OCI-LY7 (cell line): ENCODE measurements at regions not wholly inside any gene's neighbourhood (a gene's known extent, or its start where the extent isn't known, plus 50 kb on each side); places are given as distances from the start of the nearest gene placed in this dataset.

Source experiments
- BruUV-seq: library from RNA; stranded (reverse); fragments of 400-500 nt; replicated peaks from 2 replicates; lab custom pipeline; 2021; lab: Mats Ljungman, UMichigan
- CTCF ChIA-PET: fragments of 300-600 bp; sonication (Branson Sonifier 250); formaldehyde crosslinking; loops from one replicate; lab custom pipeline; 2022; ENCODE audit warnings: antibody characterized with exemption; ENCODE audit not compliant: unreplicated experiment; lab: Charles Lee
- POLR2A ChIA-PET: fragments of 300-600 bp; sonication (Branson Sonifier 250); formaldehyde crosslinking; loops from one replicate; lab custom pipeline; 2022; ENCODE audit warnings: antibody characterized with exemption; lab: Charles Lee
- DNase-seq: peaks from one replicate; pipeline ENCODE4 v3.0.0-alpha.2; 2015; ENCODE audit warnings: low spot score
- H2AFZ ChIP-seq: fragments of 200-600 bp; sonication (generic), shearing (Covaris generic); 2 replicates; pipeline ENCODE4 v1.6.1; 2014; ENCODE audit warnings: mild to moderate bottlenecking, antibody characterized with exemption, low read length, moderate library complexity
- H3K27ac ChIP-seq: fragments of 200-600 bp; sonication (generic); 2 replicates; pipeline ENCODE4 v1.5.1; 2014; ENCODE audit warnings: mixed run types, low read depth, mild to moderate bottlenecking, moderate library complexity, low read length, inconsistent platforms; ENCODE audit not compliant: poor library complexity, severe bottlenecking
- H3K36me3 ChIP-seq: fragments of 200-600 bp; sonication (generic); 2 replicates; pipeline ENCODE4 v1.6.1; 2014; ENCODE audit warnings: mild to moderate bottlenecking, antibody characterized with exemption, low read length, moderate library complexity, mixed read lengths; ENCODE audit not compliant: insufficient read depth
- H3K4me1 ChIP-seq: fragments of 200-600 bp; sonication (generic); 2 replicates; pipeline ENCODE4 v1.5.1; 2014; ENCODE audit warnings: mild to moderate bottlenecking, low read length; ENCODE audit not compliant: insufficient read depth, poor library complexity, severe bottlenecking
- H3K4me2 ChIP-seq: fragments of 200-600 bp; sonication (generic); 2 replicates; pipeline ENCODE4 v1.6.1; 2014; ENCODE audit warnings: mild to moderate bottlenecking, low read length
- H3K4me3 ChIP-seq: fragments of 200-600 bp; sonication (generic); 2 replicates; pipeline ENCODE4 v1.5.1; 2014; ENCODE audit warnings: mild to moderate bottlenecking, low read depth, low read length; ENCODE audit not compliant: poor library complexity, severe bottlenecking
- H3K79me2 ChIP-seq: fragments of 200-600 bp; sonication (generic); 2 replicates; pipeline ENCODE4 v1.6.1; 2016; ENCODE audit warnings: low read depth, mild to moderate bottlenecking, low read length, moderate library complexity, mixed read lengths; ENCODE audit not compliant: insufficient read depth
- H3K9me2 ChIP-seq: fragments of 200-600 bp; sonication (generic); 2 replicates; pipeline ENCODE4 v1.6.1; 2016; ENCODE audit warnings: mild to moderate bottlenecking, low read length, mixed read lengths; ENCODE audit not compliant: insufficient read depth
- H3K9me3 ChIP-seq: fragments of 200-600 bp; sonication (generic); 2 replicates; pipeline ENCODE4 v1.6.1; 2014; ENCODE audit warnings: mild to moderate bottlenecking, mixed run types, low read length, mixed read lengths
- H4K20me1 ChIP-seq: fragments of 200-600 bp; sonication (generic); 2 replicates; pipeline ENCODE4 v1.6.1; 2014; ENCODE audit warnings: mild to moderate bottlenecking, antibody characterized with exemption, low read length, moderate library complexity, mixed read lengths; ENCODE audit not compliant: insufficient read depth
- CTCF ChIP-seq: fragments of 200-600 bp; sonication (generic); conservative IDR thresholded peaks from 2 replicates; pipeline ENCODE4 v1.5.1; 2014; ENCODE audit warnings: mild to moderate bottlenecking, antibody characterized with exemption, low read length, moderate library complexity, mixed read lengths
- EZH2phosphoT487 ChIP-seq: fragments of 200-600 bp; sonication (generic); IDR thresholded peaks from 2 replicates; pipeline ENCODE4 v1.6.1; 2018; ENCODE audit warnings: low read depth, borderline replicate concordance, mild to moderate bottlenecking, mixed run types, antibody characterized with exemption, low read length, moderate library complexity, mixed read lengths
- intact Hi-C: fragments of 100-400 bp; cut with micrococcal nuclease; formaldehyde crosslinking; loops from one replicate; pipeline ENCODE4 v1.10.0; 2022; ENCODE audit not compliant: unreplicated experiment

GRCh38 chr1:5448486-5448885 is 543.7 kb downstream of the NPHP4 start:
- H3K4me2 ChIP-seq, result no peak overlapping the region
- peak; percentile 3 for DNase-seq
- H3K4me1 ChIP-seq, result no peaks in the 10 kb centered on the region
- H4K20me1 ChIP-seq, result no peaks in the 10 kb centered on the region
- no peaks in the 10 kb centered on the region for H3K36me3 ChIP-seq
- ChIA-PET CTCF (no interaction called here), POLR2A (no interaction called here)
- H3K9me2 ChIP-seq, result no peaks in the 10 kb centered on the region
- H2AFZ ChIP-seq, result no peak overlapping the region
- intact Hi-C loops, result no loop called here
- no peak overlapping the region for H3K27ac ChIP-seq
- H3K4me3 ChIP-seq, result no peak overlapping the region
- no TSS peak for BruUV-seq
- no peak for TF ChIP-seq CTCF
- TF ChIP-seq EZH2phosphoT487, result no peak
- H3K79me2 ChIP-seq, result no peaks in the 10 kb centered on the region
- H3K9me3 ChIP-seq, result no peaks in the 10 kb centered on the region

GRCh38 chr1:5447503-5447960 is 544.7 kb downstream of the NPHP4 start:
- no peaks in the 10 kb centered on the region for H3K9me2 ChIP-seq
- BruUV-seq, result no TSS peak
- POLR2A ChIA-PET, result no interaction called here
- intact Hi-C loops, result no loop called here
- TF ChIP-seq EZH2phosphoT487, result no peak
- DNase-seq, result no peak
- no peaks in the 10 kb centered on the region for H3K4me1 ChIP-seq
- H3K27ac ChIP-seq, result no peak overlapping the region
- H3K4me2 ChIP-seq, result no peak overlapping the region
- no peak overlapping the region for H2AFZ ChIP-seq
- no peaks in the 10 kb centered on the region for H4K20me1 ChIP-seq
- H3K4me3 ChIP-seq, result no peak overlapping the region
- no peaks in the 10 kb centered on the region for H3K36me3 ChIP-seq
- no peaks in the 10 kb centered on the region for H3K79me2 ChIP-seq
- no peaks in the 10 kb centered on the region for H3K9me3 ChIP-seq
- CTCF ChIA-PET, result no interaction called here

GRCh38 chr1:5444396-5444795 is 547.8 kb downstream of the NPHP4 start:
- no peak overlapping the region for H3K4me3 ChIP-seq
- H3K4me2 ChIP-seq, result no peak overlapping the region
- CTCF ChIA-PET, result no interaction called here
- H3K79me2 ChIP-seq, result no peaks in the 10 kb centered on the region
- no peaks in the 10 kb centered on the region for H3K9me3 ChIP-seq
- H3K4me1 ChIP-seq, result no peaks in the 10 kb centered on the region
- no peak for TF ChIP-seq EZH2phosphoT487
- TF ChIP-seq CTCF, result 0 out of 2 replicates have a peak, but pooled peaks have one; percentile 25
- H3K9me2 ChIP-seq, result no peaks in the 10 kb centered on the region
- POLR2A ChIA-PET, result no interaction called here
- H4K20me1 ChIP-seq, result no peaks in the 10 kb centered on the region
- no peak overlapping the region for H2AFZ ChIP-seq
- H3K36me3 ChIP-seq, result no peaks in the 10 kb centered on the region
- H3K27ac ChIP-seq, result no peak overlapping the region
- no TSS peak for BruUV-seq
- intact Hi-C loops, result no loop called here
- peak; percentile 12 for DNase-seq
